ENCODE measurements at regions not wholly inside any gene's neighbourhood (a gene's known extent, or its start where the extent isn't known, plus 50 kb on each side); places are given as distances from the start of the nearest gene placed in this dataset.

DNA sequence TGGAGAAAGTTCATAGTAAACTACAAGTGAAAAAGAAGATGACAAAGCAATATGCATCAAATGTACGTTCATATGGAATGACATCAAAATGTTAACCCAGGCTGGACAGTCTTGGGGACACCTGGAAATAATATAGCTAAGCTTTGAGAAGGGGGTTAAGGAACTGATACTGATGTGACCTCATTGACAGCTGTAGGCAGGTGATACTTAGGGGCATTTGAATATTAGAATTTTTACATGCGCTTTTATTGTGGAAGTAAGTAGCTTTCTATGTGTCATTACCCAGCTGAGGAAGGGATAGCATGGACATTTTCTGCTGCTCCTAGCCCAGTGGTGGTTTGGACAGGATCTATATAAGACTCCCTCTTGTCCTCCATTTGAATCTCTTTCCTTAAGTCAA lies 299.7 kb downstream of the CWC27 start:
- DNase-seq: no peak

GRCh38 chr5:65070026-65070425 lies 301.3 kb downstream of the CWC27 start:
- DNase-seq: no peak

GRCh38 chr5:65072850-65073249 lies 304.1 kb downstream of the CWC27 start:
- DNase-seq: no peak

DNA sequence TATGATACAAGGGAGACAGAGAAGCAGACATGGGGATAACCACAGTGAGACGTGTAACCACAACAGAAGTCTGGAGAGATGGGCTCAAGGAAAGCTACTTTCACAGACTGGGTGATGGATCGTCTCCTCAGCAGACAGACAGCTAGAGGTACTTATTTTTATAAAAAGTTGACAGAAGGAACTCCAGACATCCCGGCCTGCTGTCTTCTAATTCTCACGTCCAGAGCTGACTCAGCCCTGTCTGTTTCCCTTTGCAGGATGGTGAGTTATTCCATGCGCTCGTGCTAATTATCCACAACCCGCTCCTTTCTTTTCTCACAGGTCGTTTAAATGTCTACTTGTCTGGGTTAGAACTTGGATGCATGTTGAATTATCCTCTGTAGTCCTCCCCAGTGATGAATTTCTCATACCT lies 304.5 kb downstream of the CWC27 start:
- no peak for DNase-seq

DNA sequence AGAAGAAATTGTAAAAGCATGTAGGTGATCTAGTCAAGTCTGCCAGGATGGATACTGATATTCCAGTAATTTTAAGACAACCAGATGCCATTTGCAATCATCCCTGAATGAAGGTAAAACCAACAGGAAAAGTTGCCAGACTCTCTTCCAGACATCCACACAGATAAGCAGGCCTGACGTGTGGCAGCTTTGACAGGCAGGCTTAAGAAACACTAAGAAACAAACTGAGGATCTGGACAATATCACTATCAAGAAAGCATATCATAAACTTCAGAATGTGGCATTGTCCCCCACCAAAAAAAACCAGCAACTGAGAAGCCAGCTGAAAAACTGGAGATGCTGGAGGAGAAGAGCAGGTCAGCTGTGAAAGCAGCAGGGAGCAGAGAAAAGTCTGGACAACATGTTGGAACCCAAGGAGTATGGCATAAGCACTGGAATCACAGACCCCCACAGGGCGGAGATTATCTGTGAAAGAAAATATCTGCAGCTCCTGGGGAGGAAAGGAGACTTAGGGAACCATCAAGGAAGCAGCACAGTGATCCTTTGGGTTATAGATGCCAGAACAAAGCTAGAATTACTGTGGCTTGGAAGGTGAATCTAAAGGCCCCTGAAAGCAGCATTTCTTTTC lies 307.0 kb downstream of the CWC27 start:
- DNase-seq: no peak

DNA sequence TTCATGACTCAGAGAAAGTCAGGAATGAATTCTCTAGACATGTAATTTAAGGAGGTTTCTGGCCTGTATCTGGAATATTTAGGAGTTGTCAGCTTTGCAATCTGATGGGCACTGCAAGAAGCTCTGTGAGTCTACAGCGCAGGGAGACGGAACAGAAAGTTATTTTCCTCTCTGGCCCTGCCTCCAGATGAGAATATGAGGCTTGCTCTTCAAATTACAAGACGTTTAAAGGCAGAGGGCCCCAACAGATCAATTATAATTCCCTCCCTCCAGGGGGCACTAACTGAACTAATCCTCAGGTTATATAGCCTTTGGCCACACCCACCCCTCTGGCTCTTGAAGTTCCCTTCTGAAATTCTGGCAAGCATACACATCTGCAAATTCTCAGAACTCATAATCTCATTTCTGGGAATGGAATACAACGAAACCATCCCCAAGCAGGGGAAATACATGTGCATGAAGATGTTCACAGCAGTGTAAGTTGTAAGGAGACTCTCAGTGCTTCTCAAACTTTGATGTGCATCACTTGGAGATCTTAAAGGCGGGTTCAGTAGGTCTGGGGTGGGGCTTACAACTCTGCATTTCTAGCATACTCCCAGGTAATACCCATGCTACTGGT lies 307.6 kb downstream of the CWC27 start:
- peak; percentile 64 for DNase-seq

DNA sequence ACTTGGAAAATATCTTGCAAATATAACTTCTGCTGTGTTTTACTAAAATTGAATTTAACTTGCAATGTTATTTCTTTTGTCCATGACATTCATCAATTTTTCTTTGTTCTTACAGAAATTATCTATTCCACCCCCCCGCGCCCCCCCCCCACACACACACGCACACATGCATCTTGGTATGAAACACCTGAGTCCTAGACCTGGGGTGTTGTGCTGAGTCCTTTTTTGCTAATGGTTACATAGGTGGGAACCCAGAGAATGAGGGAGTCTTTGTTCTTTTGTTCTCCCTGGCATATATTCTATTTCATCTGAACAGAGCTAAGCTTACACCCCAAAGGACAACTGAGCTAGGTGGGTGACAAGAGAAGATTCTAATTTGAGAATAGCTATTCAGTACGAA lies 308.9 kb downstream of the CWC27 start:
- no peak for DNase-seq

GRCh38 chr5:65078331-65078730 lies 309.6 kb downstream of the CWC27 start:
- DNase-seq: no peak

DNA sequence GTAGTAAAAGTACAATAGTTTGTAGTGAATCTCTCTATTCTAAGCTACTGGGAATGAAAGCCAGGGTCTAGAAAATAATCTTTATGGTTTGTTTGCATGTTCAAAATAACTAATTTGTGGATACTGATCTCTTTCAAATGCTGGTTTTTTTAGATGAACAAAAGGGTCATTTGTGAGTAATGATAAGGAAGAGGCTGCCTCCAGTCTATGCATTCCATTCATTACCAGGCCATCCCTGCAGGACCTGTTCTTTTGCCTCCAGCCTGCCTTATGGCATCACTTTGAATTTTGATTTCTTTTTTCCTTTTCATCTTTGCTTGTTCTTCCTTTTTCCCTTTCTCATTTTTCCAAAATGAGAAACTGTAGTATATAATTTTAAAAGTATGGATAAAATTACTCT lies 312.3 kb downstream of the CWC27 start:
- no peak for DNase-seq

GRCh38 chr5:65084795-65085515 lies 316.2 kb downstream of the CWC27 start:
- no peak for DNase-seq

DNA sequence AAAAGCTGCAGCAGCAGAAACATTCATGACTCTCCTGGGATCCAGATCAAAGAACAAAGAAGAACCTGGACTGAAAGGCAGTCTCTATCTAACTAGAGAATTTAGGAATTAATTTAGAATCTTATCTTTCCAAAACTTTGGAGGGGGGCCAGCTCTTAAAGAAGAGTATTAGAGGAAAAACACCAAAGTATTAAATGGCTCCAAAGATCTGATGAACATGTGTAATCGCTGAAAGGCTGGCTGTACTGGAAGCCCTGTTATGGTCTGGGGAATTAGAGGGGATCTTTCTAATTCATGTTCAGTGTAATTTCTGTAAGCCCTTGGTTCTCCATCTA lies 316.8 kb downstream of the CWC27 start:
- DNase-seq: no peak

DNA sequence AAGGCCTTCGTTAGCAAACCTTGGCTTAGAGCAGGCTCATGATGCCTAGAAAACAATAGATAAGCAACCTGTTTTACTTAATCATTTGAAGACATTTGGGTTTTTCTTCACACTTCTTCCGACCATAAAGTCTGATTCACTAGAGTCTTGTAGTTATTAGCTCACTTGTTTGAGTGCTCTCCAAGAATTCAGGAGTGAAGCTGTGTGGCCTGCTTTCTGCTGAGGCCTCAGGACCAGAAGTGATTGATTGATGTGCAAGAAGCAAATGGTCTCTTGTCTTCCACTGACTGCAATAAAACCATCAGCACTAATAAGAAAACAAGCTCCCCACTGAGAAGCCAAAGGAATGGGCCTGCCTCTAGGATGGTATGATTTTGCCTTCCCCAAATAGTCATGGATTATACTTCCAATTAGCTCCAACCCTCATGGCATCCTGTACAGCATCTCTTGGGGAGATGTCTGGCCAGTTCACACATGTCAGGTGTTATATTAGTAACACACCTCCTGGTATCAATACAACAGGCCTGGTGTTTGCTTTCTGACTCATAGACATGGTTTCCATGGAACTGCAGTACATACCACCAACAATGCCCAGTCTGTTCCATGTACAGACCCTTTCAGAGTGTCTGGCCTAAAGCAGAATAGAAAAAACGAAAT lies 317.6 kb downstream of the CWC27 start:
- DNase-seq: no peak

DNA sequence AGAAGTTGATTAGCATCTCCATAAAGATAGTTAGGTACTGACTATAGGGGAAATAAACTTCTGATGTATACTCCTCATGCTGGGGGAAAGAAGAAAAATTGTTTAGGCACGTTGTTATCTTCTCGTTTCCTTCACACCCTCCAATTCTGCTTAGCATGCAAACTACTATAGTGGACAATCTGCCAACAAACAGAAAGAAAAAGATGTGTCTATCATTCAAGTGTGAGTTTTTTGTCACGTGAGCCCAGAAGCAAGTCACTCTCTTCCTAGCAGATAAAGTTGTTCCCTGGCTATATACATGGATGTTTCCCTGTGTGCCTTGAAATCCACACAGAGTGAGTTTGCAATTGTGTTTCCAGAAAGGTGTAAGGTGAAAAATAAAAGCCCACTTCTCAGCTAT lies 318.4 kb downstream of the CWC27 start:
- no peak for DNase-seq

- no peak for DNase-seq
Observed at GRCh38 chr5:65094279-65094678, 325.5 kb downstream of the CWC27 start.

GRCh38 chr5:65098393-65098792 lies 329.7 kb downstream of the CWC27 start:
- DNase-seq: no peak
